LNCAP (cell line): ENCODE measurements at regions not wholly inside any gene's neighbourhood (a gene's known extent, or its start where the extent isn't known, plus 50 kb on each side); places are given as distances from the start of the nearest gene placed in this dataset.

Experiments
- TF ChIP-seq, protein P1 (sequence below): fragments of 450-650 bp; IDR thresholded peaks from 2 replicates; pipeline ENCODE4 v1.5.1; 2017; ENCODE audit warnings: mild to moderate bottlenecking

DNA sequence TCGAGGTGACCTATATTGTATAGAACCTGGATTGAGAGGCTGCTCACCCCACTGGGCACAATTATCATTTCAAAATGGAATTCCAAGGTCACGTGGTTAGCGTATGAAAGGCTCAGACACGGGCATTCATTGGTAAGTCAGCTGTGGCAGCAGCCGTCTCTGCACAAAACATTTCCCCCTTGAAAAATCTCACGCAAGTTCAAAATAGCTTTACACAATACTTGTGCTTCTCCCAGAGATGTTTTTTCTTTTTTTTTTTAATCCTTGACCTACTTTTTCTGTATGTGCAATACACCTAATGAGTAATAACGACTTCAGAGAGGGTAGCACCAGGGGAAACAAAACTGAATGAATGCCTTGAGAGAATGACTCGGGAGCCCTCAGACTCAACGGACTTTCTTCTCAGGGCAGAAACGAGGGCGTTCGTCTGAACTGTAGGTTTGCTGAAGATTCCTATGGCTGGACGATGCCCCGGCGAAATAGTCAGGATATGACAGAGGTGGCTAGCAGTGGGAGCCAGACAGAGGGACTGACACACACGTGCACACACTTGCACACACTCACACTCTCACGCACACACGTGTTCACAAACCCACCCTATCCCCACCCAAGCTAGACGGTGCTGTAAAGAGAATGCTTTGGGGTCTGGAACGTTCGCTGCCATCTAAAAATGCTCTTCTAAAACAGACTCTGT, 77.8 kb downstream of the PDCL3 start:
- TF ChIP-seq, protein P1, sequence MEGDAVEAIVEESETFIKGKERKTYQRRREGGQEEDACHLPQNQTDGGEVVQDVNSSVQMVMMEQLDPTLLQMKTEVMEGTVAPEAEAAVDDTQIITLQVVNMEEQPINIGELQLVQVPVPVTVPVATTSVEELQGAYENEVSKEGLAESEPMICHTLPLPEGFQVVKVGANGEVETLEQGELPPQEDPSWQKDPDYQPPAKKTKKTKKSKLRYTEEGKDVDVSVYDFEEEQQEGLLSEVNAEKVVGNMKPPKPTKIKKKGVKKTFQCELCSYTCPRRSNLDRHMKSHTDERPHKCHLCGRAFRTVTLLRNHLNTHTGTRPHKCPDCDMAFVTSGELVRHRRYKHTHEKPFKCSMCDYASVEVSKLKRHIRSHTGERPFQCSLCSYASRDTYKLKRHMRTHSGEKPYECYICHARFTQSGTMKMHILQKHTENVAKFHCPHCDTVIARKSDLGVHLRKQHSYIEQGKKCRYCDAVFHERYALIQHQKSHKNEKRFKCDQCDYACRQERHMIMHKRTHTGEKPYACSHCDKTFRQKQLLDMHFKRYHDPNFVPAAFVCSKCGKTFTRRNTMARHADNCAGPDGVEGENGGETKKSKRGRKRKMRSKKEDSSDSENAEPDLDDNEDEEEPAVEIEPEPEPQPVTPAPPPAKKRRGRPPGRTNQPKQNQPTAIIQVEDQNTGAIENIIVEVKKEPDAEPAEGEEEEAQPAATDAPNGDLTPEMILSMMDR, result no peak

DNA sequence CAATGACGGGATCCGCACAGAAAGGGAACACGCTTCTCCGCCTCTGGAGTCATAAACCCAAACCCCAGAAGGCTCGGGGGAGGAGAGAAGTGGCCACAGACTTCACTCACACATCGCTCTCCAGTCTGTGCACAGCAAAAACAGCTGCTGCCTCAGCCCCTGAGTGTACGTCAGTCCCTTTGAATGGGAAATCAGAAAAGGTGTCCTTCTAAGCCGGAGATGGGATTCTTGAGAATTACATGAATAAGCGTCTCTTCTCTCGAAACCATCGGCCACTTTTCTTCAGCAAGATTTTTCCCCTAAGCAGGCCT, 78.3 kb downstream of the PDCL3 start:
- TF ChIP-seq, protein P1, result no peak

DNA sequence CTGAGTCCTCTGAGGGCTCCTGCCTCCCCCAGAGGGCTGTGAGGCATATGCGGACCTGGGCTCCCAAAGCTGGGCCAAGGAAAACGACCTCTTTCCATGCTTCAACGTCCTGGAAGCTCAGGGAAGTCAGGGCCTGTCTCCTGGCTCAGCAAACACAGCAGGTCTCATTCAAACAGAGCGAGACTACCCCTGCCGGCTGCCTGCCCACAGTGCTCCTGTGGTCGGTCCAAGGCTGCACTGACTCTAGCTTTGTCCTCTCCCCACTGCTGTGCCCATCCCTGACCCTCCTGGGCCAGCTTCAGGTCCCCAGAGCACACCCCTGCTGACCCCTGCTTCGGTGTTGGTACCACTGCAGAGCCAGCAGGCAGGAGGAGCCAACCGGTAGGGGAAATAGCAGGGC, 79.6 kb downstream of the PDCL3 start:
- TF ChIP-seq, protein P1, result no peak

DNA sequence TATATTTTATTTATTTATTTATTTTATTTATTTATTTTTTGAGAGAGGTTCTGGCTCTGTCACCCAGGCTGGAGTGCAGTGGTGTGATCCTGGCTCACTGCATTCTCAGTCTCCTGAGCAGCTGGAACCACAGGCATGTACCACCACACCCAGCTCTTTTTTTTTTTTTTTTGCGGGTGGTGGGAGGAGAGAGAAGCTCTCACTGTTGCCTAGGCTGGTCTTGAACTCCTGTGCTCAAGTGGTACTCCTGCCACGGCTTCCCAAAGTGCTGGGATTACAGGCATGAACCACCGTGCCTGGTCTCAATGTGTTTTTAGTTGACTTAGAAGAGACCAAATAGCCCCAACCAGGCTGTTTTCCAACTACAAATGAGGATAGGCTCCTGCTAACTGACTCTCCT, 80.7 kb downstream of the PDCL3 start:
- TF ChIP-seq, protein P1, result no peak

DNA sequence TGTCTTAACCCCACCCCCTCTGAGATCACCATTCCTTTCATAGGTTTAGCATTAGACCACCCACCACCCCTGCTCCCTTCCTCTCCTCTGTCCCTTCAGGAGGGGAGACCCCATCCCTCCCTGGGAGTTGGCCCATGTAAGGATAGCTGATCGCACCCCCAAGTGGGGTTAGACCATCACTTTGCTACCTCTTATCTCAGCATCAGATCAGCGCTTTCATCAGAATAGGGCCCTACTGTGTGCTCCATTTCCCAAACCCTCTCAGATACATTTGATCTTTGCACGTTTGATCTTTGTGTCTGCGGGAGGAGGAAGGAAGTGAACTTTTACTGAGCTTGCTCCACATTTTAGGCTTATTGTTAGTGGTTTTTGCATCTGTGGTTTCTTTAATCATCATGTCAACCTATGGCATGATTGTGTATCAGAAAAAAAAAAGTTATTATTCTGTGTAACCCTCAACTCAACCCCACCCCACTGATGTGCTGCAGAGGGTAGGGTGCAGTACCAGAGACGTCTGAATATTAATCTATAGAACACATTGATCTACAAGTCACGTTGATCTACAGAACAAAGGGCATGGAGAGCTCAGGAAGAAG, 81.2 kb downstream of the PDCL3 start:
- TF ChIP-seq, protein P1, result no peak

DNA sequence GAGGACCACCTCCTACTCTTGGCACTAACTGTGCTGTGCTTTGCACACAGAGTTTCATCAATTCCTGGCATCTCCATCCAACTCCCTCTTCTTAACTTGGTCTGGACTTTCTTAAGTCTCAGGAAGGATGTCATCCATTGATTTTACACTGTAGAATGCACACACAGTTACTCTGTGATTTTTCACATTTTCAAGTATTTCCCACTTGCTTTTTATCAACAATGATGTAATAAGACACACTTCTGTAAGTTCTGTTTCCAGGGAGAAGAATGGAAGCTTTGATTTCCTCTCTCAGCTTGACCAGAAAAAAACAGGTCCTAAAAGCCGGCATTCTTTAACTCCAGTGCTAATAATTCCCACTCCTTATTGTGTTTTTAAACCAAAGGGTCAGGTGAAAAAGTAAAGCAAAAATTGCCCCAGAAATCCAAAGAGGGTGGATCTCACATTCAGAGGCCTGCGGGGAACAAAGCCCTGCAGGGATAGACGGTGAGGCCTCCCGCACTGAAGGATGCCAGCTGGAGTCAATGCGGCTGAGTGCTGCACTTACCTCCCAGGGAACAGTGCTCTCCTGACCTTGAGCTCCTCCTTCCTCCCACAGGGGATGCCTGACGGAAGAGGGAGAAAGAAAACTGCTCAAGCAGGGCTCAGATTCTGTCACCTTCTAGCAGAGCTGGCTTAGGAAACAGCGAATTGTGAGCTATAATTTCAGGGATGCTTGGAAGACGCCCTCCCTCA, 83.1 kb downstream of the PDCL3 start:
- TF ChIP-seq, protein P1, result no peak

DNA sequence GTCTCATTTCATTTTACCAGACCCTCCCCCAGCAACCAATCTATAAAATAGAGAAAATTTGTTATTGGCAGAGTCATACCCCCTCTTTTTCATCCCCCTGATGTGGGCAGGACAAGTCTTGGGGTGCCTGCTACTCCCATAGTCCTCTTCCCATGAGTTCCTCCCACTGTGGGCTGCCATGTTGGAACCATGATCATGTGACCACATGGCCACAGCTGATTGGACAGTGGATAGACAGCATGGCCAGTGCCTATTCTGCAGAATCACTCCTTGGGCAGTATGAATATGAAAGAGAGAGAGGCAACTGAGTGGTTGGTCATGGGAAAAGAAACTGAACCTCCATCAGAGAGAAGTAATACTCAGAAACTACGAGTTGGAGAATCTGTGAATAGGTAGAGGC, 84.9 kb downstream of the PDCL3 start:
- TF ChIP-seq, protein P1, result no peak
